GM23338 (cell line): ENCODE measurements at regions not wholly inside any gene's neighbourhood (a gene's known extent, or its start where the extent isn't known, plus 50 kb on each side); places are given as distances from the start of the nearest gene placed in this dataset.

Source experiments
- ATAC-seq: fragments of 200-7000 bp; cut with Tn5 transposase; 3 replicates; pipeline ENCODE4 v1.9.1; 2020
- DNase-seq: peaks from one replicate; pipeline ENCODE4 v3.0.0-alpha.2; 2015; ENCODE audit warnings: low spot score
- H2AFZ ChIP-seq: fragments of 200-600 bp; sonication (generic); 2 replicates; pipeline ENCODE4 v1.8.0; 2016; ENCODE audit warnings: antibody characterized with exemption, mild to moderate bottlenecking, moderate library complexity
- H3F3A ChIP-seq: fragments of 200-600 bp; sonication (generic); replicated peaks from 2 replicates; pipeline ENCODE4 v1.8.0; 2017; ENCODE audit warnings: antibody characterized with exemption, mixed run types, low read depth
- H3K27ac ChIP-seq: fragments of 200-600 bp; sonication (generic); 2 replicates; pipeline ENCODE4 v1.6.1; 2016; ENCODE audit warnings: low read depth
- H3K27me3 ChIP-seq: fragments of 200-600 bp; sonication (generic); 2 replicates; pipeline ENCODE4 v1.8.0; 2016; ENCODE audit warnings: mild to moderate bottlenecking, mixed run types, moderate library complexity; ENCODE audit not compliant: insufficient read depth
- H3K36me3 ChIP-seq: fragments of 200-600 bp; sonication (generic); 2 replicates; pipeline ENCODE4 v1.8.0; 2016; ENCODE audit warnings: mild to moderate bottlenecking; ENCODE audit not compliant: insufficient read depth
- H3K4me1 ChIP-seq: fragments of 200-600 bp; sonication (generic); 2 replicates; pipeline ENCODE4 v1.8.0; 2016; ENCODE audit warnings: mild to moderate bottlenecking, moderate library complexity; ENCODE audit not compliant: insufficient read depth
- H3K4me2 ChIP-seq: fragments of 200-600 bp; sonication (generic); 2 replicates; pipeline ENCODE4 v1.7.1; 2017; ENCODE audit warnings: mixed run types
- H3K4me3 ChIP-seq: fragments of 200-600 bp; sonication (generic); 2 replicates; pipeline ENCODE4 v1.6.1; 2016; ENCODE audit warnings: mixed run types
- H3K79me2 ChIP-seq: fragments of 200-600 bp; sonication (generic); replicated peaks from 2 replicates; pipeline ENCODE4 v1.8.0; 2017; ENCODE audit warnings: mild to moderate bottlenecking; ENCODE audit not compliant: insufficient read depth
- H3K9me2 ChIP-seq: fragments of 200-600 bp; sonication (generic); 2 replicates; pipeline ENCODE4 v1.8.0; 2017; ENCODE audit not compliant: insufficient read depth
- H4K20me1 ChIP-seq: fragments of 200-600 bp; sonication (generic); replicated peaks from 2 replicates; pipeline ENCODE4 v1.8.0; 2017; ENCODE audit warnings: mild to moderate bottlenecking; ENCODE audit not compliant: insufficient read depth
- H3K27ac Mint-ChIP-seq: 2 replicates; pipeline ENCODE4 v1.8.0; 2020; ENCODE audit warnings: inconsistent platforms, mild to moderate bottlenecking, moderate library complexity, mixed read lengths
- H3K27me3 Mint-ChIP-seq: 3 replicates; pipeline ENCODE4 v1.8.0; 2022; ENCODE audit warnings: low read depth, mild to moderate bottlenecking, moderate library complexity, mixed read lengths, inconsistent platforms; ENCODE audit not compliant: insufficient read depth, poor library complexity
- H3K36me3 Mint-ChIP-seq: 3 replicates; pipeline ENCODE4 v1.8.0; 2021; ENCODE audit warnings: low read depth, mild to moderate bottlenecking, inconsistent platforms, moderate library complexity, mixed read lengths
- H3K4me1 Mint-ChIP-seq: 3 replicates; pipeline ENCODE4 v1.8.0; 2020; ENCODE audit warnings: mild to moderate bottlenecking, inconsistent platforms, mixed read lengths
- H3K4me3 Mint-ChIP-seq: 3 replicates; pipeline ENCODE4 v1.8.0; 2021; ENCODE audit warnings: moderate library complexity, mild to moderate bottlenecking, inconsistent platforms, mixed read lengths
- H3K9me3 Mint-ChIP-seq: 3 replicates; pipeline ENCODE4 v1.8.0; 2020; ENCODE audit warnings: moderate library complexity, mild to moderate bottlenecking, inconsistent platforms, mixed read lengths
- CREB1 ChIP-seq: fragments of 250-450 bp; sonication (Bioruptor Pico); IDR thresholded peaks from 2 replicates; pipeline ENCODE4 v1.5.0; 2020; ENCODE audit warnings: low read depth, mild to moderate bottlenecking, moderate library complexity
- CTCF ChIP-seq, 2 experiments: fragments of 200-600 bp in 1 of 2; sonication (generic) in 1 of 2; conservative IDR thresholded peaks; 2 replicates each; pipeline versions ENCODE4 v1.5.1 to v1.6.1; 2016 to 2017; ENCODE audit warnings: antibody characterized with exemption in 2 of 2, low read depth in 2 of 2, mild to moderate bottlenecking in 2 of 2, moderate library complexity in 1 of 2
- ETS1 ChIP-seq: IDR thresholded peaks from 2 replicates; pipeline ENCODE4 v1.6.1; 2016; ENCODE audit warnings: antibody characterized with exemption
- EZH2phosphoT487 ChIP-seq: fragments of 200-600 bp; sonication (generic); IDR thresholded peaks from one replicate; pipeline ENCODE4 v1.8.1; 2018; ENCODE audit warnings: antibody characterized with exemption; ENCODE audit not compliant: unreplicated experiment
- JUNB ChIP-seq: IDR thresholded peaks from one replicate; pipeline ENCODE4 v1.6.1; 2016; ENCODE audit warnings: antibody characterized with exemption; ENCODE audit not compliant: unreplicated experiment
- NANOG ChIP-seq: IDR thresholded peaks from 2 replicates; pipeline ENCODE4 v1.6.1; 2016; ENCODE audit warnings: antibody characterized with exemption, borderline replicate concordance
- POLR2AphosphoS5 ChIP-seq: IDR thresholded peaks from 2 replicates; pipeline ENCODE4 v1.6.1; 2016; ENCODE audit warnings: antibody characterized with exemption, low read depth
- REST ChIP-seq: IDR thresholded peaks from one replicate; pipeline ENCODE4 v1.6.1; 2018; ENCODE audit warnings: antibody characterized with exemption; ENCODE audit not compliant: unreplicated experiment
- ZNF114 ChIP-seq: fragments of 250-450 bp; sonication (Bioruptor Pico); IDR thresholded peaks from 2 replicates; pipeline ENCODE4 v1.5.0; 2020; ENCODE audit warnings: mild to moderate bottlenecking, moderate library complexity
- ZNF331 ChIP-seq: fragments of 250-450 bp; sonication (Bioruptor Pico); IDR thresholded peaks from 2 replicates; pipeline ENCODE4 v1.5.0; 2020; ENCODE audit warnings: low read depth, mild to moderate bottlenecking, moderate library complexity
- TF ChIP-seq, protein P1 (sequence below): fragments of 250-450 bp; sonication (Bioruptor Pico); IDR thresholded peaks from 2 replicates; pipeline ENCODE4 v1.5.0; 2020; ENCODE audit warnings: mild to moderate bottlenecking, moderate library complexity

DNA sequence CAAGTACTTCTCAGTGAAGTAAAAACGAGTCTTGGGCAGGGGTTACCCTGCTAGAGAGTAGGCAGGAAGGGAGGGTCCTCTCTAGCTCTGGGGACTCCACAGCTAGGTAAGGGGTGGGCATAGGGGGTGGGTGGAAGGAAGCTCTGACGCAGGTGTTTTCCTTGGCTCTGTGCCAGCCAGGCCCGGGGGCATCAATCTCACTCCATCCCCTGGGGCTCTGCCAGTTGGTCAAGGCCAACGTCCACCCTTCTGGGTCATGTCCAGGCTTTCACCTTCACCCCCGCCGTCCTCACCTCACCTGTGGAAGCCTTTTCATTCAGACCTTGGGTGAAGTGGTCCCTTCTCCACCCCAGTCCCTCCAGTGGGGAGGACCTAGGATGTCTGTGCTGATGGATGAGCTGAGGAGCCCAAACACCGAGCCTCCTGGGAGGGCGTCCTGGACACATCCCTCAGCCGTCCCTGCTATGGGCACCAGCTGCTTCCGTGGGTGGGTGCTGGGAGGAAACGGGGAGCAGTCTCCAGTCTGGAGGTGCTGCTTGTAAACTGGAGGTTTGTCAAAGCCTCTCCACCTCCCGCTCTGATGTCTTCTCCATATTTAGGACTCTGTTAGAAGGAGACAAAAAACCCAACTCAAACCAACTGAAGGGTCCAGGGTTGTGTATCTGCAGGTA is 71.5 kb upstream of the SFSWAP start (continued):
- no peak for TF ChIP-seq REST

- Histone ChIP-seq H3K9me2 (0 out of 2 replicates have a peak, but pooled peaks cover 6% of the 10 kb centered on the region), H3K27ac (no peak overlapping the region), H3F3A (no peaks in the 10 kb centered on the region), H3K4me3 (no peak overlapping the region), H3K4me1 (peaks cover 5% of the 10 kb centered on the region; the same call in 1 of the 2 replicates), H4K20me1 (no peaks in the 10 kb centered on the region), H3K79me2 (no peaks in the 10 kb centered on the region), H3K4me2 (no peak overlapping the region), H3K27me3 (no peaks in the 10 kb centered on the region), H2AFZ (no peak overlapping the region), H3K36me3 (no peaks in the 10 kb centered on the region)
- H3K4me3 Mint-ChIP-seq: no peak overlapping the region
- H3K9me3 Mint-ChIP-seq: peaks cover 3% of the 10 kb centered on the region
- no peak for ATAC-seq
- no peak overlapping the region for H3K27ac Mint-ChIP-seq
- peaks cover 5% of the 10 kb centered on the region; the same call in 1 of the 3 replicates for H3K36me3 Mint-ChIP-seq
- no peak for DNase-seq
- peaks cover 14% of the 10 kb centered on the region for H3K27me3 Mint-ChIP-seq
- peaks cover 17% of the 10 kb centered on the region for H3K4me1 Mint-ChIP-seq
- TF ChIP-seq NANOG (no peak), JUNB (no peak), EZH2phosphoT487 (no peak), ZNF114 (CRISPR knock-in tag) (no peak), CTCF (conservative IDR thresholded peaks at IDR 0.05; ENCODE audit: low read depth in 2 of 2) (no peak), ETS1 (no peak), ZNF331 (no peak), CREB1 (CRISPR knock-in tag) (no peak), POLR2AphosphoS5 (no peak)
- TF ChIP-seq, protein P1, sequence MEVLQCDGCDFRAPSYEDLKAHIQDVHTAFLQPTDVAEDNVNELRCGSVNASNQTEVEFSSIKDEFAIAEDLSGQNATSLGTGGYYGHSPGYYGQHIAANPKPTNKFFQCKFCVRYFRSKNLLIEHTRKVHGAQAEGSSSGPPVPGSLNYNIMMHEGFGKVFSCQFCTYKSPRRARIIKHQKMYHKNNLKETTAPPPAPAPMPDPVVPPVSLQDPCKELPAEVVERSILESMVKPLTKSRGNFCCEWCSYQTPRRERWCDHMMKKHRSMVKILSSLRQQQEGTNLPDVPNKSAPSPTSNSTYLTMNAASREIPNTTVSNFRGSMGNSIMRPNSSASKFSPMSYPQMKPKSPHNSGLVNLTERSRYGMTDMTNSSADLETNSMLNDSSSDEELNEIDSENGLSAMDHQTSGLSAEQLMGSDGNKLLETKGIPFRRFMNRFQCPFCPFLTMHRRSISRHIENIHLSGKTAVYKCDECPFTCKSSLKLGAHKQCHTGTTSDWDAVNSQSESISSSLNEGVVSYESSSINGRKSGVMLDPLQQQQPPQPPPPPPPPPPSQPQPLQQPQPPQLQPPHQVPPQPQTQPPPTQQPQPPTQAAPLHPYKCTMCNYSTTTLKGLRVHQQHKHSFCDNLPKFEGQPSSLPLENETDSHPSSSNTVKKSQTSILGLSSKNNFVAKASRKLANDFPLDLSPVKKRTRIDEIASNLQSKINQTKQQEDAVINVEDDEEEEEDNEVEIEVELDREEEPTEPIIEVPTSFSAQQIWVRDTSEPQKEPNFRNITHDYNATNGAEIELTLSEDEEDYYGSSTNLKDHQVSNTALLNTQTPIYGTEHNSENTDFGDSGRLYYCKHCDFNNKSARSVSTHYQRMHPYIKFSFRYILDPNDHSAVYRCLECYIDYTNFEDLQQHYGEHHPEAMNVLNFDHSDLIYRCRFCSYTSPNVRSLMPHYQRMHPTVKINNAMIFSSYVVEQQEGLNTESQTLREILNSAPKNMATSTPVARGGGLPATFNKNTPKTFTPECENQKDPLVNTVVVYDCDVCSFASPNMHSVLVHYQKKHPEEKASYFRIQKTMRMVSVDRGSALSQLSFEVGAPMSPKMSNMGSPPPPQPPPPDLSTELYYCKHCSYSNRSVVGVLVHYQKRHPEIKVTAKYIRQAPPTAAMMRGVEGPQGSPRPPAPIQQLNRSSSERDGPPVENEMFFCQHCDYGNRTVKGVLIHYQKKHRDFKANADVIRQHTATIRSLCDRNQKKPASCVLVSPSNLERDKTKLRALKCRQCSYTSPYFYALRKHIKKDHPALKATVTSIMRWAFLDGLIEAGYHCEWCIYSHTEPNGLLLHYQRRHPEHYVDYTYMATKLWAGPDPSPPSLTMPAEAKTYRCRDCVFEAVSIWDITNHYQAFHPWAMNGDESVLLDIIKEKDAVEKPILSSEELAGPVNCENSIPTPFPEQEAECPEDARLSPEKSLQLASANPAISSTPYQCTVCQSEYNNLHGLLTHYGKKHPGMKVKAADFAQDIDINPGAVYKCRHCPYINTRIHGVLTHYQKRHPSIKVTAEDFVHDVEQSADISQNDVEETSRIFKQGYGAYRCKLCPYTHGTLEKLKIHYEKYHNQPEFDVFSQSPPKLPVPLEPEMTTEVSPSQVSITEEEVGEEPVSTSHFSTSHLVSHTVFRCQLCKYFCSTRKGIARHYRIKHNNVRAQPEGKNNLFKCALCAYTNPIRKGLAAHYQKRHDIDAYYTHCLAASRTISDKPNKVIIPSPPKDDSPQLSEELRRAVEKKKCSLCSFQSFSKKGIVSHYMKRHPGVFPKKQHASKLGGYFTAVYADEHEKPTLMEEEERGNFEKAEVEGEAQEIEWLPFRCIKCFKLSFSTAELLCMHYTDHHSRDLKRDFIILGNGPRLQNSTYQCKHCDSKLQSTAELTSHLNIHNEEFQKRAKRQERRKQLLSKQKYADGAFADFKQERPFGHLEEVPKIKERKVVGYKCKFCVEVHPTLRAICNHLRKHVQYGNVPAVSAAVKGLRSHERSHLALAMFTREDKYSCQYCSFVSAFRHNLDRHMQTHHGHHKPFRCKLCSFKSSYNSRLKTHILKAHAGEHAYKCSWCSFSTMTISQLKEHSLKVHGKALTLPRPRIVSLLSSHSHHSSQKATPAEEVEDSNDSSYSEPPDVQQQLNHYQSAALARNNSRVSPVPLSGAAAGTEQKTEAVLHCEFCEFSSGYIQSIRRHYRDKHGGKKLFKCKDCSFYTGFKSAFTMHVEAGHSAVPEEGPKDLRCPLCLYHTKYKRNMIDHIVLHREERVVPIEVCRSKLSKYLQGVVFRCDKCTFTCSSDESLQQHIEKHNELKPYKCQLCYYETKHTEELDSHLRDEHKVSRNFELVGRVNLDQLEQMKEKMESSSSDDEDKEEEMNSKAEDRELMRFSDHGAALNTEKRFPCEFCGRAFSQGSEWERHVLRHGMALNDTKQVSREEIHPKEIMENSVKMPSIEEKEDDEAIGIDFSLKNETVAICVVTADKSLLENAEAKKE (CRISPR knock-in tag): no peak
Observed at GRCh38 chr12:131640525-131640924, 70.4 kb upstream of the SFSWAP start.
